ENCODE measurements at regions not wholly inside any gene's neighbourhood (a gene's known extent, or its start where the extent isn't known, plus 50 kb on each side); places are given as distances from the start of the nearest gene placed in this dataset.

- POLR2A ChIA-PET = no interaction called here
- H3K4me1 Mint-ChIP-seq = no peaks in the 10 kb centered on the region
- H3K36me3 Mint-ChIP-seq = peaks cover 0 to 30% (median 11%) of the 10 kb centered on the region in 3 donors
- H3K27ac Mint-ChIP-seq = no peak overlapping the region
- no peak overlapping the region for H3K4me3 Mint-ChIP-seq
- DNase-seq (no peak), ATAC-seq (no peak)
- H3K27me3 Mint-ChIP-seq = peaks cover 13 to 70% (median 43%) of the 10 kb centered on the region in 5 donors
- peaks cover 0 to 29% (median 15%) of the 10 kb centered on the region in 9 donors for H3K9me3 Mint-ChIP-seq
Observed at GRCh38 chr20:58116505-58116904, 111.9 kb downstream of the ANKRD60 start.

DNA sequence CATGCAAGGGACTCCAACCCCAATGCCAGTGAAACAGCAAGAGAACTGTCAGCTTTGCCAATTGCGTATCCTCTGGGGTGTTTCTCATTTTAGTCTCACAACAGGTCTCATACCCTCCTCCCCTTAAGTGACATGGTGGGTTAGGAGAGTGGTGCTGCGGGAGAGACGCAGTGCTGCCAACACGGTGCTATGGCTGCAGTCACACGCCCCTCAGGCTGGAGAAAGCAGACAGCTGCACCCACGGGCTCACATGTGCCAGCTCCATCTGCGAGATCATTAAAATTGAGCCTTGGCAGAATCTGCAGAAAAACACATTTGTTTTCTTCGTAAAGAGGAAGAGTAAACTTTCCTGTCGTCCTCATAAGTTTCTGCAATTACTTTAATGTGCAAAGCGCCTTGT, 114.7 kb downstream of the ANKRD60 start:
- DNase-seq = no peak
- Mint-ChIP-seq H3K9me3 (peaks cover 0 to 44% (median 15%) of the 10 kb centered on the region in 9 donors), H3K4me1 (no peaks in the 10 kb centered on the region), H3K27ac (no peak overlapping the region), H3K4me3 (no peak overlapping the region), H3K27me3 (peaks cover 17 to 58% (median 37%) of the 10 kb centered on the region in 5 donors), H3K36me3 (peaks cover 0 to 31% (median 3%) of the 10 kb centered on the region in 3 donors)
- POLR2A ChIA-PET = no interaction called here
- no peak for ATAC-seq

- POLR2A ChIA-PET = no interaction called here
- Mint-ChIP-seq H3K4me3 (no peak overlapping the region), H3K27ac (no peak overlapping the region), H3K36me3 (peaks cover 0 to 17% (median under 1%) of the 10 kb centered on the region in 3 donors), H3K4me1 (no peaks in the 10 kb centered on the region), H3K9me3 (peaks cover 0 to 34% (median 8%) of the 10 kb centered on the region in 9 donors), H3K27me3 (peaks cover 17 to 45% (median 35%) of the 10 kb centered on the region in 5 donors)
- DNase-seq (no peak), ATAC-seq (no peak)
Observed at GRCh38 chr20:58112017-58112781, 116.3 kb downstream of the ANKRD60 start.

GRCh38 chr20:58111310-58112016, 117.0 kb downstream of the ANKRD60 start:
- no peak for ATAC-seq
- H3K4me3 Mint-ChIP-seq = no peak overlapping the region
- H3K4me1 Mint-ChIP-seq = no peaks in the 10 kb centered on the region
- H3K36me3 Mint-ChIP-seq = peaks cover 0 to 10% (median 0%) of the 10 kb centered on the region in 3 donors
- peaks cover 13 to 43% (median 35%) of the 10 kb centered on the region in 5 donors for H3K27me3 Mint-ChIP-seq
- peaks cover 0 to 31% (median 8%) of the 10 kb centered on the region in 9 donors for H3K9me3 Mint-ChIP-seq
- POLR2A ChIA-PET = no interaction called here
- H3K27ac Mint-ChIP-seq = no peak overlapping the region
- DNase-seq = no peak

DNA sequence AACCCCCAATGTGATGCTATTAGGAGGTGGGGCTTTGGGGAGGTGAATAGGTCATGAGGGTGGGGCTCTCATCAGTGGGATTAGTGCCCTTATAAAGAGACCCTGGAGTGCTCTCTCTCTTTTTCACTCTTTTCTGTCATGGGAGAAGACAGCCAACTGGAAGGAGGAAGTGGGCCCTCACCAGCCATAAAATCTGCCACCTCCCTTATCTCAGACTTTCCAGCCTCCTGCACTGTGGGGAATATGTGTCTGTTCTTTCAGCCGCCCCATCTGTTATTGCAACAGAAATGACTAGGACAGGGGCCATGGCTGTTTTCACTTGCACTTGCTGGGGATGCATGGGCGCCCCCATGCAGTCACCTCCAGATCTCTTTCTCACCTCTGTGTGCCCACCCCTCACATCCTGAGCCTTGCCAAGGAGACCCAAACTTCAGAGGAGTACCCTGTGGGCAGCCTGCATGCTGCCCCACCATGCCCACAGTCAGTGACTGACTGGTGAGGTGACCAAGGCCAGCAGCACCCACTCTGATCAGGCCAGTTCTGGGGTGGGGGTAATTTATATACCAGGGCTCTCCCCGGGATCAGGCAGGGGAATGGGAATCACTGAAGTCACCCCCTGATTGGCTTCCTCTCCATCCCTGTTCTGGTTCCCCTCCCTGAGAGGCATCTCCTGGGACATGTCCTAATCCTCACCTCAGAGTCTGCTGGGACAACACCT, 118.4 kb downstream of the ANKRD60 start:
- H3K27me3 Mint-ChIP-seq = peaks cover 14 to 36% (median 32%) of the 10 kb centered on the region in 5 donors
- POLR2A ChIA-PET = no interaction called here
- H3K9me3 Mint-ChIP-seq = peaks cover 0 to 39% (median 8%) of the 10 kb centered on the region in 9 donors
- no peak for DNase-seq
- H3K4me1 Mint-ChIP-seq = no peaks in the 10 kb centered on the region
- peaks cover 0 to 16% (median 0%) of the 10 kb centered on the region in 3 donors for H3K36me3 Mint-ChIP-seq
- no peak overlapping the region for H3K27ac Mint-ChIP-seq
- no peak for ATAC-seq
- H3K4me3 Mint-ChIP-seq = no peak overlapping the region

DNA sequence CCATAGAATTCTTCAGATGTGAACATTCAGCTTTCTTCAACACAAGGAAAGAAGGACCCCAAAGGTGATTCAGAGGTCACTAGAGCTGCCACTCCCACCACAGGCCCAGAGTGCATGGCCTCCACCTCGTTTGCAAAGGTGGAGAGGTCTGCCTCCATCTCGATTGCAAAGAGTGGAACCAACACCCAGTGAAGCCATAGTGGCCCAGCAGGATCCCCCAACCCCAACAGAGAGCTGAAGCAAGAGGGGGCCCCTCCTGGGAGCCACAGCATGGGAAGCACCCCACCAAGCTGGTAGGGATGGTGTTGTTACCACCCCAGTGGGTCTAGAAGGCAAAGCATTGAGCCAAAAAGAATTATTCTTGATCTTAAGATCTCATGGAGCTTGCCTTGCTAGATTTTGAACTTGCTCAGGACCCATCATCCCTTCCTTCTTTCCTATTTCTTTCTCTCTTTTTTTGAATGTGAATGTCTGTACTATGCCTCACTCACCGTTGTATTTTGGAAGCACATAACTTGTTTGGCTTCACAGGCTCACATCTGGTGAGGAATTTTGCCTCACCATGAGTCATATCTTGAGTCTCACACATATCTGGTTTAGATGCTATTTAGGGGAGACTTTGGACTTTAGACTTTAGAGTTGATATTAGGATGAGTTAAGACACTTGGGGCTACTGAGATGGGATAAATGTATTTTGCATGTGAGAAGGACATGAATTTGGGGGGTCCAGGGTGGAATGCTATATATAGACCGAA, 119.2 kb downstream of the ANKRD60 start:
- peaks cover 0 to 16% (median 0%) of the 10 kb centered on the region in 3 donors for H3K36me3 Mint-ChIP-seq
- no peak overlapping the region for H3K4me3 Mint-ChIP-seq
- peaks cover 0 to 39% (median 8%) of the 10 kb centered on the region in 9 donors for H3K9me3 Mint-ChIP-seq
- H3K4me1 Mint-ChIP-seq = no peaks in the 10 kb centered on the region
- peaks cover 9 to 31% (median 27%) of the 10 kb centered on the region in 5 donors for H3K27me3 Mint-ChIP-seq
- no peak for ATAC-seq
- no peak overlapping the region for H3K27ac Mint-ChIP-seq
- DNase-seq = no peak
- POLR2A ChIA-PET = no interaction called here

DNA sequence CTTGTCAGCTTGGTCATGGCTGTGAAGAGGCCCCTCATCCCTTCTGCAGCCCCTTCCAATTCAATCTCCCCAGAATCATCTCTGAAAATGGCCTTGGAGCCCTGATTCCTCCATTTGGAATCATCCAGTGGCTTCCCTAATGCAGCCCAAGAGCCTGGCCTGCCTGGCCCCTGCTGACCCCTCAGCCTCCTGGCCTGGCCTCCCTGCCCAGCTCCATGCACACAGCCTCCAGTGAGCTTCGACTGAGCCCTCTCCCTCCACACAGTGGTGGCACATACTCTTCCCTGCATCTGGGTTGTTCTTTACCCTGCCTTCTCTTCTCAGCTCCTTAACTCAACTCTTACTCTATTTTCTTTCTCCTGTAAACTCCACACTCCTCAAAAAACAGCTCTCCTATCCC, 120.9 kb downstream of the ANKRD60 start:
- POLR2A ChIA-PET = no interaction called here
- DNase-seq = no peak
- Mint-ChIP-seq H3K9me3 (peaks cover 0 to 39% (median 8%) of the 10 kb centered on the region in 9 donors), H3K36me3 (peaks cover 0 to 16% (median 0%) of the 10 kb centered on the region in 3 donors), H3K27me3 (peaks cover 9 to 22% (median 15%) of the 10 kb centered on the region in 5 donors), H3K4me1 (no peaks in the 10 kb centered on the region), H3K4me3 (no peak overlapping the region), H3K27ac (no peak overlapping the region)
- no peak for ATAC-seq

DNA sequence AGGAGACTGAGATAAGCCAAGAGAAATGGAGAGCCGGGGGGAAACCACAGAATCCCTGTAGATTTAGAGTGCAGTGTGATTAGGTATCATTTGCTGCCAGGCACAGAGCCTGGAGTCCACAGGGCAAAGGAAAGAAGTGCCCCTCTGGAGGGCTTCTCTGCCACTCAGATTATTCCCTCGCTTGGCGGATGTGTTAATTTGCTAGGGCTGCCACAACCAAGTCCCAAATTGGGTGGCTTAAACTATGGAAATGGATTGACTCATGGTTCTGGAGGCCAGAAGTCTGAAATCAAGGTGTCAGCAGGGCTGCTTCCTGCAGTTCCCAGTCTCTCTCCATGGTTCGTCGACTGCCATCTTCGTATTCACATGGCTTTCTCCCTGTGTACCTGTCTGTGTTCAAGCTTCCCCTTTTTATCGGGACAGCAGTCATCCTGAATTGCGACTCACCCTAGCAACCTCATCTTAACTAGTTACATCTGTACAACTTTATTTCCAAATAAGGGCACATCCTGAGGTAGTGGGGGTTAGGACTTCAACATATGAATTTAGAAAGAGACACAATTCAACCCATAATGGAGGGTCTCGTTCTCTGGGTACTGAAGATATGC, 122.2 kb downstream of the ANKRD60 start:
- Mint-ChIP-seq H3K36me3 (peaks cover 0 to 16% (median 0%) of the 10 kb centered on the region in 3 donors), H3K9me3 (peaks cover 0 to 34% (median 8%) of the 10 kb centered on the region in 9 donors), H3K4me3 (no peak overlapping the region), H3K27ac (no peak overlapping the region), H3K4me1 (no peaks in the 10 kb centered on the region), H3K27me3 (peaks cover 9 to 20% (median 14%) of the 10 kb centered on the region in 5 donors)
- POLR2A ChIA-PET = no interaction called here
- ATAC-seq (no peak), DNase-seq (no peak)

DNA sequence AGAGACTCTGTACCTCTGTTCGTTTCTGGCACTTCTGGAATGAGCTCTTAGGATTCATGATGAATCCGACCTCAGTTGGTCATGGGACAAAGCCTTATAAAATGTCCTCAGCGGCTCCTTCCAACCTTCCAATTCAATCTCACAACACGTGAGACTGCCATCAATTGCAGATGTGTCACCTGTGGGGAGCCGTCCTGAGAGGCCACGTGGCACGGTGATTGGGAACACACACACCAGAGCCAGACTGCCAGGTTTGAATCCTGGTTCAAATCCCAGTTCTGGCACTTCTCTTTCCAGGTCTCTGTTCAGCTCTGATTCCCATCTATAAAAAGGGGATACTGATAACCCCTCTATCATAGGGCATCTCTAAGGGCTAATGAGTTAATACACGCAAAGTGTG, 124.5 kb downstream of the ANKRD60 start:
- Mint-ChIP-seq H3K36me3 (peaks cover 0 to 6% (median 0%) of the 10 kb centered on the region in 3 donors), H3K4me3 (no peak overlapping the region), H3K27me3 (peaks cover 11 to 25% (median 14%) of the 10 kb centered on the region in 5 donors), H3K9me3 (peaks cover 0 to 12% (median 0%) of the 10 kb centered on the region in 9 donors), H3K27ac (no peak overlapping the region), H3K4me1 (no peaks in the 10 kb centered on the region)
- DNase-seq (no peak), ATAC-seq (no peak)
- POLR2A ChIA-PET = no interaction called here

DNA sequence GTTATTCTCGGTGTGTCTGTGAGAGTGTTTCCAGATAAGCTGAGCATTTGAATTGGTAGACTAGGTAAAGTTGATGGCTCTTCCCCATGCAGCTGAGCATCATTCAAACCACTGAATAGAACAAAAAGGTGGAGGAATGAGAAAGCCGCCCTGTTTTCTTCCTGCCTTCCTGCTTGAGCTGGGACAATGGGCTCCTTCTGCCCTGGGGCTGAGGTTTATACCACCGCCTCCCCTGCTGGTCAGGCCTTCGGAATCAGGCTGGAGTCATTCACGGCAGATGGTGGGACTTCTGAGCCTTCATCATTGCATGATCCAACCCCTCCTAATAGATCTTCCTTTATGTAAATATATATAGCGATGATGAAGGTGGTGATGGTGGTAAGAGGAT, 124.9 kb downstream of the ANKRD60 start:
- Mint-ChIP-seq H3K27ac (no peak overlapping the region), H3K36me3 (peaks cover 0 to 6% (median 0%) of the 10 kb centered on the region in 3 donors), H3K9me3 (peaks cover 0 to 8% (median 0%) of the 10 kb centered on the region in 9 donors), H3K4me1 (no peaks in the 10 kb centered on the region), H3K27me3 (peaks cover 8 to 25% (median 14%) of the 10 kb centered on the region in 5 donors), H3K4me3 (no peak overlapping the region)
- POLR2A ChIA-PET = no interaction called here
- DNase-seq (no peak), ATAC-seq (no peak)

- Mint-ChIP-seq H3K36me3 (peaks cover 0 to 6% (median 0%) of the 10 kb centered on the region in 3 donors), H3K27ac (no peak overlapping the region), H3K4me3 (no peak overlapping the region), H3K27me3 (peaks cover 8 to 25% (median 14%) of the 10 kb centered on the region in 5 donors), H3K9me3 (peaks cover 0 to 7% (median 0%) of the 10 kb centered on the region in 9 donors), H3K4me1 (no peaks in the 10 kb centered on the region)
- DNase-seq (no peak), ATAC-seq (no peak)
- POLR2A ChIA-PET = no interaction called here
Observed at GRCh38 chr20:58102744-58103516, 125.5 kb downstream of the ANKRD60 start.
